Body of pancreas (tissue), 4 donors: ENCODE measurements at regions not wholly inside any gene's neighbourhood (a gene's known extent, or its start where the extent isn't known, plus 50 kb on each side); places are given as distances from the start of the nearest gene placed in this dataset.

Experiments
- ATAC-seq: fragments of 150-250 bp; one replicate; pipeline ENCODE4 v1.9.1; 2016
- DNase-seq, 4 donors: peaks; one replicate each; pipeline ENCODE4 v3.0.0-alpha.2; 2019
- H3K27ac ChIP-seq, 4 donors: fragments of 200-600 bp; sonication (generic); 1 replicate in 3 of 4; 2 replicates in 1 of 4; pipeline versions ENCODE4 v1.5.1 to v1.6.1; 2016 to 2019; ENCODE audit warnings: mild to moderate bottlenecking in 1 of 4, mixed read lengths in 1 of 4, moderate library complexity in 1 of 4
- H3K27me3 ChIP-seq, 2 donors: fragments of 200-600 bp; sonication (generic); one replicate each; pipeline ENCODE4 v1.6.0; 2016; ENCODE audit warnings: mild to moderate bottlenecking in 1 of 2
- H3K36me3 ChIP-seq, 2 donors: fragments of 200-600 bp; sonication (generic); replicated peaks in 1 of 2; 2 replicates each; pipeline ENCODE4 v1.5.1; 2016; ENCODE audit warnings: low read depth in 2 of 2; ENCODE audit not compliant: insufficient read depth in 1 of 2
- H3K4me1 ChIP-seq: fragments of 200-600 bp; sonication (generic); one replicate; pipeline ENCODE4 v1.6.0; 2016
- H3K4me3 ChIP-seq, 2 donors: fragments of 200-600 bp; sonication (generic); 1 replicate in 1 of 2; 2 replicates in 1 of 2; pipeline ENCODE4 v1.5.1; 2016 to 2019
- H3K9me3 ChIP-seq, 3 donors: fragments of 200-600 bp; sonication (generic); 1 replicate in 2 of 3; 2 replicates in 1 of 3; pipeline ENCODE4 v1.5.1; 2016
- CTCF ChIP-seq, 7 experiments: fragments of 450-650 bp in 4 of 7; fragments of 200-600 bp in 3 of 7; sonication (generic) in 3 of 7; IDR thresholded peaks; one replicate each; pipeline ENCODE4 v1.5.1; 2016 to 2019; ENCODE audit warnings: antibody characterized with exemption in 7 of 7
- POLR2A ChIP-seq, 3 donors: fragments of 450-650 bp; IDR thresholded peaks; one replicate each; pipeline ENCODE4 v1.6.1; 2016; ENCODE audit warnings: antibody characterized with exemption in 3 of 3, mild to moderate bottlenecking in 2 of 3
- WGBS, 2 donors: methylation state at CpG; one replicate each; pipeline ENCODE4 v1.1.5; 2017; 5-methylcytosine and 5-hydroxymethylcytosine counted together
- intact Hi-C: fragments of 100-400 bp; cut with DNase I; formaldehyde crosslinking; loops from one replicate; pipeline ENCODE4 v1.15.1; 2023

- DNase-seq (no peak), ATAC-seq (no peak)
- WGBS, 2 donors, result 87 to 88% methylated on average over 5 of the region's 5 CpGs
- TF ChIP-seq POLR2A (IDR thresholded peaks at IDR 0.05) (no peak), CTCF (IDR thresholded peaks at IDR 0.05) (no peak)
- Histone ChIP-seq H3K4me1 (peaks cover 20% of the 10 kb centered on the region), H3K27me3 (no peaks in the 10 kb centered on the region), H3K4me3 (no peak overlapping the region), H3K36me3 (no peaks in the 10 kb centered on the region), H3K9me3 (no peaks in the 10 kb centered on the region), H3K27ac (no peak overlapping the region)
- intact Hi-C loops, result no loop called here
Measured at GRCh38 chr21:15278279-15278678, 213.5 kb upstream of the NRIP1 start.

GRCh38 chr21:15278851-15279250 is 214.1 kb upstream of the NRIP1 start:
- intact Hi-C loops, result no loop called here
- no peak for TF ChIP-seq CTCF (IDR thresholded peaks at IDR 0.05)
- TF ChIP-seq POLR2A (IDR thresholded peaks at IDR 0.05), result no peak
- no peak overlapping the region for H3K4me3 ChIP-seq
- H3K27me3 ChIP-seq, result no peaks in the 10 kb centered on the region
- H3K4me1 ChIP-seq, result peaks cover 20% of the 10 kb centered on the region
- ATAC-seq, result no peak
- no peak for DNase-seq
- no peaks in the 10 kb centered on the region for H3K9me3 ChIP-seq
- no peaks in the 10 kb centered on the region for H3K36me3 ChIP-seq
- H3K27ac ChIP-seq, result no peak overlapping the region
- 84% methylated on average over 4 of the region's 4 CpGs for WGBS, 2 donors

- WGBS, 2 donors, result 91 to 93% methylated on average over 1 of the region's 1 CpG
- intact Hi-C loops, result no loop called here
Measured at GRCh38 chr21:15279482-15279881, 214.7 kb upstream of the NRIP1 start.

GRCh38 chr21:15281714-15282113 is 216.9 kb upstream of the NRIP1 start:
- H3K9me3 ChIP-seq, result no peaks in the 10 kb centered on the region
- H3K27ac ChIP-seq, result no peak overlapping the region
- WGBS, 2 donors, result 51 to 55% methylated on average over 3 of the region's 3 CpGs
- H3K4me1 ChIP-seq, result peaks cover 5% of the 10 kb centered on the region
- DNase-seq, result no peak
- TF ChIP-seq CTCF (IDR thresholded peaks at IDR 0.05) (no peak), POLR2A (IDR thresholded peaks at IDR 0.05) (no peak)
- intact Hi-C loops, result no loop called here
- peak; percentile 85 for ATAC-seq
- H3K4me3 ChIP-seq, result no peak overlapping the region
- H3K36me3 ChIP-seq, result no peaks in the 10 kb centered on the region
- H3K27me3 ChIP-seq, result no peaks in the 10 kb centered on the region

More at GRCh38 chr21:15279482-15279881, 214.7 kb upstream of the NRIP1 start:
- Histone ChIP-seq H3K4me3 (no peak overlapping the region), H3K4me1 (peaks cover 20% of the 10 kb centered on the region), H3K27me3 (no peaks in the 10 kb centered on the region), H3K9me3 (no peaks in the 10 kb centered on the region), H3K36me3 (no peaks in the 10 kb centered on the region), H3K27ac (no peak overlapping the region)
- ATAC-seq, result no peak
- DNase-seq, result no peak
- TF ChIP-seq CTCF (IDR thresholded peaks at IDR 0.05), result no peak
- TF ChIP-seq POLR2A (IDR thresholded peaks at IDR 0.05), result no peak

GRCh38 chr21:15282665-15283064 is 217.9 kb upstream of the NRIP1 start:
- Histone ChIP-seq H3K27me3 (no peaks in the 10 kb centered on the region), H3K4me1 (no peaks in the 10 kb centered on the region), H3K9me3 (no peaks in the 10 kb centered on the region), H3K36me3 (no peaks in the 10 kb centered on the region), H3K4me3 (no peak overlapping the region), H3K27ac (no peak overlapping the region)
- DNase-seq (no peak), ATAC-seq (peak; percentile 70)
- TF ChIP-seq POLR2A (IDR thresholded peaks at IDR 0.05) (no peak), CTCF (IDR thresholded peaks at IDR 0.05) (no peak)
- whole genome bisulfite sequencing, 2 donors, result 45 to 50% methylated on average over 1 of the region's 1 CpG
- intact Hi-C loops, result no loop called here
